Stimulated activated CD4-positive, alpha-beta T cell treated with anti-CD3 and anti-CD28 coated beads, Interleukin-15, amount 100 ng/mL, for 48 hours (primary cell): ENCODE measurements at regions not wholly inside any gene's neighbourhood (a gene's known extent, or its start where the extent isn't known, plus 50 kb on each side); places are given as distances from the start of the nearest gene placed in this dataset.
"Not testable (repeated sequence)": the region's sequence is repeated elsewhere in the genome, so short reads cannot be mapped to it uniquely, and the experiment has no call there.

Experiments
- DNase-seq, 2 donors: peaks; one replicate each; pipeline ENCODE4 v3.0.0-alpha.2; 2020; ENCODE audit warnings: low read depth in 2 of 2

DNA sequence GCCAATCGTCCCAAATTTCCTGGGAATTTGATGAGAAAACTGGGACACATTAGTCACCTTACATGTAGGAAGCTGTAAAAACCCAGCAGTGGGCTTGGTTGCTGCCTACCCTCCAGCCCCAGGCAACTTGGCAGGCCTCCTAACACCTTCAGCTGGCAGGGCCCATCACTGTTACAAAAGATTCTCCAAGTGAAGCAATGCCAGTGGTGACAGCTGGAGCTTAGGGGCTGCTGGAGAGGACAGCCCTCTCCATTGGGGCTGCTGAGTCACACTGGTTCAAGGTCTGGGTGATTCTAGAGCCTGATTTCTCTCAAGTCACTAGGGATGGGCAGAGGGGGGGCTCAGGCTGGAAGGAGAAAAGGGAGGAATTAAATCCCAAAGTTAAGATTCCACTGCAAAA lies 180.6 kb downstream of the COPRS start:
- DNase-seq: no peak

GRCh38 chr17:31677681-31678080 lies 181.4 kb downstream of the COPRS start:
- DNase-seq: no peak

GRCh38 chr17:31677036-31677435 lies 182.0 kb downstream of the COPRS start:
- no peak for DNase-seq

DNA sequence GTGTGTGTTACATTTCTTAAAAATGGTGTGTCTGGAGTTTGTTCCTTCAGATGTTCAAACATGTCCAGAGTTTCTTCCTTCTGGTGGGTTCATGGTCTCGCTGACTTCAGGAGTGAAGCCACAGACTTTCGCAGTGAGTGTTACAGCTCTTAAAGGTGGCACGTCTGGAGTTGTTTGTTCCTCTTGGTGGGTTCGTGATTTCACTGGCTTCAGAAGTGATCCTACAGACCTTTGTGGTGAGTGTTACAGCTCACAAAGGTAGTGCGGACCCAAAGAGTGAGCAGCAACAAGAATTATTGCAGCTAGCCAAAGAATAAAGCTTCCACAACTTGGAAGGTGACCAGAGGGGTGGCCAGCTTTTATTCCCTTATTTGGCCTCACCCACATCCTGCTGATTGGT lies 183.7 kb downstream of the COPRS start:
- not testable (repeated sequence) for DNase-seq

- no peak for DNase-seq
Observed at GRCh38 chr17:31674717-31675349, 184.2 kb downstream of the COPRS start.

DNA sequence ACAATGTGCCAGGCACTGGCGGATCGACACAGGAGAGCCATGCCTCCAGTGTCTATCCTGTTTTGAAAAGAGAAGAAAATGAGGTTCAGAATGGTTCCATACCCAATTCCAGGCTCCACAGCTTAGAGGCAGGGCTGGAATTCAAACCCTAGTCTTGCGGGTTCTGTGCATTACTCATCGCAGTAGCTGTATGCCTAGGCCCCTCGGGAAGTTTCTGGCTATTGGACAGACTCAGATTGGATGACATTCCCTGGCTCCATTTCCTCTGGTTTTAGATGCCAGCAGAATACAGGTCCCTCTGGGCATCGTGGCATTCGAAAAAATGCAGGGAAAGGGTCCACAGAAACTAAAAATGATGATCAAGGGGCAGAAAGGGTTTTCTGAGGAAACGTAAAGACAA lies 184.7 kb downstream of the COPRS start:
- no peak for DNase-seq

DNA sequence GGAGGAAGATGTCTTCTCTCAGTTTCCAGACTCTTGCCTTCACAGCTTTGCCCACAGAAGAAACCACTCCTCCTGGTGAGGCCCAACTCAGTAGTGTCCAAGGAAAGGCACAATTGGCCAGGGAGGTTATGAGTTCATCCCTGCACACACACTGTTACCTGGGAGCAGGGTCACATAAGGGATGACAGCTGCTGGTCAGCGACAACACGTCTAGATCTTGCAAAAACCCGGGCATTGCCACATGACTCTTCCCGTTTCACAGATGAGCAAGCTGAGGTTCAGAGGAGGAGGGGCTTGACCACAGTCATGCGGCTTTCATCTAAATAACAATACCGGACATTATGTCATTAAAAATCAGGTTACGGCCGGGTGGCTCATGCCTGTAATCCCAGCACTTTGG lies 186.0 kb downstream of the COPRS start:
- no peak for DNase-seq

GRCh38 chr17:31672161-31672819 lies 186.8 kb downstream of the COPRS start:
- DNase-seq: no peak

GRCh38 chr17:31663576-31663975 lies 195.5 kb downstream of the COPRS start:
- no peak for DNase-seq

GRCh38 chr17:31660684-31661083 lies 198.4 kb downstream of the COPRS start:
- no peak for DNase-seq

GRCh38 chr17:31657876-31658275 lies 201.2 kb downstream of the COPRS start:
- DNase-seq: no peak

DNA sequence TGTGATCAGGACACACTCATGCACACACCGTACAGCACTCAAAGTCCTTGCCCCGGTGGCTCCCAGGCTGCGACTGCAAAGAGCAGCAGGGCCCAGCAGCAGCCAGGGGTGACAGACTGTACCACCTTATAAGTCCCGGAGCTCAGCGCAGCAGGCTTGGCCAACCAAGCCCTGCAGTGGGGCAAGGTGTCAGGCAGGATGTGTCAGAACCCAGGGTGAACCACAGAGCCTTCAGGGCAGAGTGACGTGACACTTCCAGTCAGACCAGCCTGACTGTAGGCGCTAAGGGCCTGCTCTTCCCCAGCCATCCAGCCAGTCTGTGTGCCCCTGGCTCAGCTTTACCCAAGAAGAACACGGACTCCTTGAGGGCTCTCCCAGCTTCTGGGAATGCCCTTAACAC lies 204.1 kb downstream of the COPRS start:
- no peak for DNase-seq

DNA sequence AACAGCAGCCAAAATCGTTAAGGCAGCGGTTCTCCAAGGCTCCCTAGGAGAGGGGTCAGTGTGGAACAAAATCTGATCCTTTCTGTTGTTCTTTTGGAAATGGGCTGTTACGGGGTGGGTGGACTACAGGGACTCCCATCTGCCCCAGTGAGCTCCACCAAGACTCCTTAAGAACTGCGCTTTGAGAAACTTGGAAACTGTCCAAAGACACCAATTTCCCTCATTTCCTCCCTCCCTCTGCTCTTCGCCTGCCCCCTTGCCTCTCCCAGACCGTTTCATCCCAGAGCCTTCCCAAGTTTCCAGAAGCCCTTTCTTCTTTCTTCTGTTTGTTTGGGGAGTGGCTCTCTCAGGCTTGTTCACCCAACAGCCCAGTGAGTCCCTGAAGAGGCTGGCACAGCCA lies 205.4 kb downstream of the COPRS start:
- DNase-seq: no peak

DNA sequence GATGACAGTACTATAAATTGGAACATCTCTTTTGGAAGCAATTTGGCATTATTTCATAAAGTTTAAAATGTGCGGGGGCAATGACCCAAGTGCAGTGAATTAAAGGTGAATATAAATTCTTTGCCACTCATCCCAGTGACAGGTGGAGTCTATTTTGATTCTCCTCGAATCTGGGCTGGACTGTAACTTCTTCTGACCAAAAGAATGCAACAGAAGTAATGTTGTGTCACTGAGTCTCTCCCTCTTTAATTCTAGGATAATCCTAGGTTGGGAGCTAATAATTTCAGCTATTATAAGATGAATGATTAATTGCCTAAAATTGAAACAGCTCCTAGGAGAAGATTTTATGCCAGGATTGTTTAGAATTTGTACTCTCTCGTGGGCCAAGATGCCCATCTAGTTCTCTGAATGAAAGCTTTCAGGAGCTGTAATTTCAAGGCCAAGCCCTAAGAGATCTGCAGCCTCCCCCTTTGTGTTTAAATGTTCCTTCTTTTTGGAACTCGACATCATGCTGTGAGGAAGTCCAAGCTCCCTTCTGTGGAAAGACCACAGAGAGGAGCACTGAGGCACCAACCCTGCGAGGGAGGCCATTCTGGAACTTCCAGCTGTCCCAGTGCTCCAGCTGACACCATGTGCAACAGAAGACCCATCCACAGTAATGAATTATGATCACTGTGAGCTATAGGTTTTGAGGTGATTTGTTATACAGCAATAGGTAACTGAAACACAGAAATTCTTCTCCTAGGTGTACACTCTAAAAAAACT lies 208.1 kb downstream of the COPRS start:
- no peak for DNase-seq

DNA sequence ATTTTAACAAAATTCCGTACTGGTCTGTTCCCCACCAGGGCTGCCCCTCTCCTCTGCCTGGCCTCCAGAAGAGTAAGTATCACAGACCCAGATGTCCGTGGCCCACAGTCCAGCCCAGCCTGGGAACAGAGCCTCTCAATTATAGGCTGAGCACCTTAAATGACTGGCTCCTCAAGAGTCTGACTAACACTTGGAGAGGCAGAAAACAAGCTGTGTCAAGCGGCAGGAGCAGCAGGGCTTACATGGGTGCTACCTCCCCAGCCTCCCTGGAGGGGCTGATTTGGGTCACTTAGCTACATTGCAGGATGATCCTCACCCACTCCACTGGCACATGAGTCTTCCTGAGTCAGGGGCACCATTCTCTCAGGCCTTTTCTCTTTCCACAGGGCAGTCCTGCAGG lies 209.7 kb downstream of the COPRS start:
- DNase-seq: no peak

DNA sequence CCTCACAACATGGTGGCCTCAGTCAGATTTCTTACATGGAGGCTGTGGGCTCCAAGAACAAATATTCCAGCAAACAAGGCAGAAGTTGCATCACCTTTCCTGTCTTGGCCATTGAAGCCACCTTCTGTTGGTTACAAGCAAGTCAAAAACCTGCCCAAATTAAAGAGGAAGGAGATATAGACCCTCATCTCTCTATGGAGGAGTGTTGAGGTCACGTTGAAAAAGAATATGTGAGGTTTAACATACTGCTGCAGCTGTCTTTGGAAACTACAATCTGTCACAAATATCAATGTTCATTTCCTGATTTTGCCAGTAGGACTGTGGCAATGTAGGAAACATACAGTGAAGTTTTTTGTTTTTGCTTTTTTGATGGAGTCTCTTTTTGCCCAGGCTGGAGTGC lies 211.4 kb downstream of the COPRS start:
- no peak for DNase-seq

- no peak for DNase-seq
Observed at GRCh38 chr17:31646642-31647041, 212.4 kb downstream of the COPRS start.

- DNase-seq: no peak
Observed at GRCh38 chr17:31645351-31645750, 213.7 kb downstream of the COPRS start.

GRCh38 chr17:31631766-31632165 lies 227.3 kb downstream of the COPRS start:
- no peak for DNase-seq

DNA sequence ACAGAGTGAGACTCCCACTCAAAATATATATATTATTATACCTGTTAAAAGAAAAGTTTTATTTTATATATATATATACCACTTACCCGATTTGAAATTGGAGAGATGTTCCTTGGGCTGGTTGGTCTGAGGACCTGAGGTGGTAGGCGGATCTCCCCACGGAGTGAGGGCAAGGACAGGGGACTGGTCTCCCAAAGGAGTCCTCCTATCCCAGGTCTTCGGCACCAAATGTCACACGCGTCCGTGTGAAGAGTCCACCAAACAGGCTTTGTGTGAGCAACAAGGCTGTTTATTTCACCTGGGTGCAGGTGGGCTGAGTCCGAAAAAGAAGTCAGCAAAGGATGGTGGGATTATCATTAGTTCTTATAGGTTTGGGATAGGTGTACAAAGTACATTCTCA lies 228.2 kb downstream of the COPRS start:
- DNase-seq: not testable (repeated sequence)

DNA sequence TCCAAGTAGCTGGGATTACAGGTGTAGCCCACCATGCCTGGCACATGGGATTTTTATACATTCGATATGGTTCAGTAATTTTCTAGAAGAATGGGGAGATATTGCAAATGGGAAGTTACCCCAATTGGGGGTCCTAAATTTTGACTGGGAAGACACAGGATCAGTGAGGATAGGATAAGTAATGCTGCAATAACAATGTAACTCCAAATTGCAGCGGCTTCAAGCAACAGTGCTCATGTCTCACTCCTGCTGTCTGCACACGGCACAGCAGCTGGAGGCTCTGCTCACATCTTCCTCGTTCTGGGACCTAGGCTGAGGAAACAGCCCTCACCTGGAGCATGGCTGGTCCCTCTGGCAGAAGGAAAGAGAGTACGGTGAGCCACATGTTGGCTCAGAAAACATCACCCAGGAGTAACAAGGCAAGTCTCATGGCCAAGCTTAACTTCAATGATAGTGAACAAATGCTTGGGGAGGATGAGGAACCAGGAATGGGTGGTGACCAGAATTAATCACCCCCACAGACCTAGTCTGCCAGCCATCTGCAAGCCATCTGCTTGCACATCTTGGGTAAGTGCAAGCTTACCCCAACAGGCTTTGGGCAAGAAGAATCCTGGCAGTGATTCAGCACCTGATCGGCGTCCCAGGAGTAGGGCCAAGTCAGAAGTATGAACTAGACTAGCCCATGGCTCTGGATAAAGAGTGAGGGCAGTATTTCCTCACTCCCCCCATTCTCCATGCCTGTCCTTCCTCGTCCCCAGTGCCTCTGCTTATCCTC lies 229.2 kb downstream of the COPRS start:
- DNase-seq: no peak

- DNase-seq: no peak
Observed at GRCh38 chr17:31627960-31628359, 231.1 kb downstream of the COPRS start.
